ENCODE measurements at regions not wholly inside any gene's neighbourhood (a gene's known extent, or its start where the extent isn't known, plus 50 kb on each side); places are given as distances from the start of the nearest gene placed in this dataset.
A peak's percentile ranks its signal among the peaks of the same experiment; 100 is the strongest.
"Not testable (repeated sequence)": the region's sequence is repeated elsewhere in the genome, so short reads cannot be mapped to it uniquely, and the experiment has no call there.

DNA sequence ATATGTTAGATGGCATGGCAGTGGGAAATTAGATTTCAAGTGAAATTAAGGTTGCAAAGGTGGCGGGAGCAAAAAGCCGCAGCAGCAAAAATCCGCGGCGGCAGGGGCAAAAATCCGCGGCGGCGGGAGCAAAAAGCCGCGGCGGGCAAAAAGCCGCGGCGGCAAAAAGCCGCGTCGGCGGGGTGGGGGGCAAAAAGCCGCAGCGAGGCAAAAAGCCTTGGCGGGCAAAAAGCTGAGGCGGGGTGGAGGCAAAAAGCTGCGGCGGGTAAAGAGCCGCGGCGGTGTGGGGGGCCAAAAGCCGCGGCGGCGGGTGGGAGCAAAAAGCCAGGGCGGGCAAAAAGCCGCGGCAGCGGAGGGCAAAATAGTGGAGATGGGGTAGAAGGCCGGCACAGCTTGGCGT, 197.6 kb downstream of the TP53TG3 start:
- DNase-seq; H3K9me3 Mint-ChIP-seq (ENCODE audit: insufficient read depth); H3K79me2 ChIP-seq (ENCODE audit: control insufficient read depth, insufficient read depth, low read length); CTCF ChIA-PET; H4K20me1 ChIP-seq (ENCODE audit: control insufficient read depth, insufficient read depth, low read length, poor library complexity, severe bottlenecking); H3K27ac ChIP-seq (ENCODE audit: low read length in 2 of 2); H3K27me3 ChIP-seq (replicated peaks in 1 of 4; ENCODE audit: control extremely low read depth in 1 of 4, control insufficient read depth in 3 of 4, insufficient read depth in 4 of 4, low read length in 3 of 4); H3K27ac Mint-ChIP-seq; H3K9ac ChIP-seq (ENCODE audit: low read length); H3K4me2 ChIP-seq (replicated peaks; ENCODE audit: low read depth, low read length, poor library complexity, severe bottlenecking); H2AFZ ChIP-seq (ENCODE audit: insufficient read depth, low read depth, low read length, poor library complexity, severe bottlenecking); H3K4me1 Mint-ChIP-seq; H3K27me3 Mint-ChIP-seq; H3K36me3 ChIP-seq (replicated peaks in 1 of 2; ENCODE audit: control extremely low read depth in 1 of 2, control insufficient read depth in 1 of 2, extremely low read depth in 1 of 2, insufficient read depth in 2 of 2, low read length in 1 of 2); H3K4me1 ChIP-seq (ENCODE audit: control insufficient read depth in 2 of 2, insufficient read depth in 2 of 2, low read length in 2 of 2); H3K9me3 ChIP-seq (ENCODE audit: control extremely low read depth in 1 of 3, control insufficient read depth in 2 of 3, insufficient read depth in 1 of 3, low read length in 2 of 3); H3K4me3 ChIP-seq (ENCODE audit: control extremely low read depth in 1 of 5, extremely low read depth in 1 of 5, insufficient read depth in 1 of 5, low read depth in 2 of 5, low read length in 4 of 5); ATAC-seq (ENCODE audit: low read depth); intact Hi-C loops (cut with micrococcal nuclease); POLR2A ChIA-PET; H3K4me3 Mint-ChIP-seq: not testable (repeated sequence)
- 75% methylated on average over 13 of the region's 38 CpGs for WGBS (ENCODE audit: insufficient coverage)

DNA sequence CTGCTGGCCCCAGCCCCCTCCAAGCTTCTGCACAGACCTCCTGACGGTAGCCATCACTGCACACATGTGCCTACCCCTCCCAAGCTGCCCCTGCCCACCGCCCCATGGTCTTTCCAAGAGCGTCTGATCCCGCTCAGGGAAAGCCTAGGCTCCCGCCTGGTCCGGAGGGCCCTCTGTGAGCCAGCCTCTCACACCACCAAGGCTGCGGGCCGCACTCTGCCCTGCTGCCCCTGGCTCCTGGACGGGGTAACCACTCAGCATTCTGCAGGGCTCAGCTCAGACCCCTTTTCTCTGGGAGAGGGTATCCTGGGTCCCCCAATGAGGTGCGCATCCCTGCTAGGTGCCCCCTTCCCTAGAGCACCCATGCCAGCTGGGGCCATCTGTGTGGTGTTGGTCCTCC, 198.4 kb downstream of the TP53TG3 start:
- H3K9me3 Mint-ChIP-seq (ENCODE audit: insufficient read depth); CTCF ChIA-PET; H4K20me1 ChIP-seq (ENCODE audit: control insufficient read depth, insufficient read depth, low read length, poor library complexity, severe bottlenecking); H3K4me3 Mint-ChIP-seq; intact Hi-C loops (cut with micrococcal nuclease); H2AFZ ChIP-seq (ENCODE audit: insufficient read depth, low read depth, low read length, poor library complexity, severe bottlenecking); H3K4me2 ChIP-seq (replicated peaks; ENCODE audit: low read depth, low read length, poor library complexity, severe bottlenecking); H3K9me3 ChIP-seq (ENCODE audit: control extremely low read depth in 1 of 3, control insufficient read depth in 2 of 3, insufficient read depth in 1 of 3, low read length in 2 of 3); DNase-seq; POLR2A ChIA-PET; H3K27me3 ChIP-seq (replicated peaks in 1 of 4; ENCODE audit: control extremely low read depth in 1 of 4, control insufficient read depth in 3 of 4, insufficient read depth in 4 of 4, low read length in 3 of 4); H3K36me3 ChIP-seq (replicated peaks in 1 of 2; ENCODE audit: control extremely low read depth in 1 of 2, control insufficient read depth in 1 of 2, extremely low read depth in 1 of 2, insufficient read depth in 2 of 2, low read length in 1 of 2); H3K27me3 Mint-ChIP-seq; H3K4me3 ChIP-seq (ENCODE audit: control extremely low read depth in 1 of 5, extremely low read depth in 1 of 5, insufficient read depth in 1 of 5, low read depth in 2 of 5, low read length in 4 of 5); H3K27ac Mint-ChIP-seq; H3K4me1 ChIP-seq (ENCODE audit: control insufficient read depth in 2 of 2, insufficient read depth in 2 of 2, low read length in 2 of 2); H3K79me2 ChIP-seq (ENCODE audit: control insufficient read depth, insufficient read depth, low read length); H3K9ac ChIP-seq (ENCODE audit: low read length); H3K27ac ChIP-seq (ENCODE audit: low read length in 2 of 2); H3K4me1 Mint-ChIP-seq; ATAC-seq (ENCODE audit: low read depth): not testable (repeated sequence)
- no CpG with 5 or more reads among the region's 10 CpGs for WGBS (ENCODE audit: insufficient coverage)

GRCh38 chr16:32474365-32474764, 201.6 kb downstream of the TP53TG3 start:
- DNase-seq, result peak; percentile 1
- H3K9ac ChIP-seq (ENCODE audit: low read length); H3K4me3 ChIP-seq (ENCODE audit: control extremely low read depth in 1 of 5, extremely low read depth in 1 of 5, insufficient read depth in 1 of 5, low read depth in 2 of 5, low read length in 4 of 5); POLR2A ChIA-PET; intact Hi-C loops (cut with micrococcal nuclease); H3K36me3 ChIP-seq (replicated peaks in 1 of 2; ENCODE audit: control extremely low read depth in 1 of 2, control insufficient read depth in 1 of 2, extremely low read depth in 1 of 2, insufficient read depth in 2 of 2, low read length in 1 of 2); H3K4me2 ChIP-seq (replicated peaks; ENCODE audit: low read depth, low read length, poor library complexity, severe bottlenecking); ATAC-seq (ENCODE audit: low read depth); H3K4me1 Mint-ChIP-seq; H3K27ac ChIP-seq (ENCODE audit: low read length in 2 of 2); H3K4me1 ChIP-seq (ENCODE audit: control insufficient read depth in 2 of 2, insufficient read depth in 2 of 2, low read length in 2 of 2); H3K27me3 ChIP-seq (replicated peaks in 1 of 4; ENCODE audit: control extremely low read depth in 1 of 4, control insufficient read depth in 3 of 4, insufficient read depth in 4 of 4, low read length in 3 of 4); H3K9me3 Mint-ChIP-seq (ENCODE audit: insufficient read depth); H3K27ac Mint-ChIP-seq; H2AFZ ChIP-seq (ENCODE audit: insufficient read depth, low read depth, low read length, poor library complexity, severe bottlenecking); H3K79me2 ChIP-seq (ENCODE audit: control insufficient read depth, insufficient read depth, low read length); H3K4me3 Mint-ChIP-seq; H4K20me1 ChIP-seq (ENCODE audit: control insufficient read depth, insufficient read depth, low read length, poor library complexity, severe bottlenecking); H3K27me3 Mint-ChIP-seq; CTCF ChIA-PET; H3K9me3 ChIP-seq (ENCODE audit: control extremely low read depth in 1 of 3, control insufficient read depth in 2 of 3, insufficient read depth in 1 of 3, low read length in 2 of 3): not testable (repeated sequence)
- WGBS (ENCODE audit: insufficient coverage), result no CpG with 5 or more reads among the region's 20 CpGs

DNA sequence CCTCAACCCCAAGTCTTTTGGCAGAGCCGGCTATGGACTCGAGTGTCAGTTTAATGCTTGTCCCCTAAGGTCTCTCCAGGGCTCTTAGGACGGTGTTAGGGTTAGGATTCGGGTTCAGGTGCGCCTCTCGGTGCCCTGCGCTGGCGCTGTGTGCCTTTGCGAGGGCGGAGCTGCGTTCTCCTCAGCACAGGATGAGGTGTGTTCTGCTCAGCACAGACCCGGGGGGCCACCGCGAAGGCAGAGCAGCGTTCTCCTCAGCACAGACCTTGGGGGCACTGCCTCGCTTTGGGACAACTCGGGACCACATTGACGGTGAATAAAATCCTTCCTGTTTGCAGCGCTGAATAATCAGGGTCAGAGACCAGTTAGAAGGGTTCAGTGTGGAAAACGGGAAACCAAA, 208.6 kb downstream of the TP53TG3D start:
- intact Hi-C loops (cut with micrococcal nuclease); H3K79me2 ChIP-seq (ENCODE audit: control insufficient read depth, insufficient read depth, low read length); H3K36me3 ChIP-seq (replicated peaks in 1 of 2; ENCODE audit: control extremely low read depth in 1 of 2, control insufficient read depth in 1 of 2, extremely low read depth in 1 of 2, insufficient read depth in 2 of 2, low read length in 1 of 2); H3K27me3 ChIP-seq (replicated peaks in 1 of 4; ENCODE audit: control extremely low read depth in 1 of 4, control insufficient read depth in 3 of 4, insufficient read depth in 4 of 4, low read length in 3 of 4); H3K9me3 Mint-ChIP-seq (ENCODE audit: insufficient read depth); POLR2A ChIA-PET; H3K4me3 Mint-ChIP-seq; H4K20me1 ChIP-seq (ENCODE audit: control insufficient read depth, insufficient read depth, low read length, poor library complexity, severe bottlenecking); H3K4me1 Mint-ChIP-seq; H3K9me3 ChIP-seq (ENCODE audit: control extremely low read depth in 1 of 3, control insufficient read depth in 2 of 3, insufficient read depth in 1 of 3, low read length in 2 of 3); H3K27ac Mint-ChIP-seq; H2AFZ ChIP-seq (ENCODE audit: insufficient read depth, low read depth, low read length, poor library complexity, severe bottlenecking); H3K27ac ChIP-seq (ENCODE audit: low read length in 2 of 2); H3K9ac ChIP-seq (ENCODE audit: low read length); H3K4me1 ChIP-seq (ENCODE audit: control insufficient read depth in 2 of 2, insufficient read depth in 2 of 2, low read length in 2 of 2); H3K27me3 Mint-ChIP-seq; ATAC-seq (ENCODE audit: low read depth); H3K4me2 ChIP-seq (replicated peaks; ENCODE audit: low read depth, low read length, poor library complexity, severe bottlenecking); CTCF ChIA-PET; H3K4me3 ChIP-seq (ENCODE audit: control extremely low read depth in 1 of 5, extremely low read depth in 1 of 5, insufficient read depth in 1 of 5, low read depth in 2 of 5, low read length in 4 of 5): not testable (repeated sequence)
- 71% methylated on average over 12 of the region's 20 CpGs for WGBS (ENCODE audit: insufficient coverage)
- DNase-seq, result peak; percentile 1

Measured in B cell (primary cell).